NCI-H1694 (cell line): ENCODE measurements at regions not wholly inside any gene's neighbourhood (a gene's known extent, or its start where the extent isn't known, plus 50 kb on each side); places are given as distances from the start of the nearest gene placed in this dataset.
A peak's percentile ranks its signal among the peaks of the same experiment; 100 is the strongest.
"Not testable (repeated sequence)": the region's sequence is repeated elsewhere in the genome, so short reads cannot be mapped to it uniquely, and the experiment has no call there.

ENCODE experiments used
- DNase-seq: peaks from one replicate; lab custom pipeline; 2025; lab: John Stamatoyannopoulos, UW

GRCh38 chr1:96545935-96546656, 175.5 kb upstream of the PTBP2 start:
- no peak for DNase-seq

GRCh38 chr1:96550061-96550460, 171.5 kb upstream of the PTBP2 start:
- no peak for DNase-seq

GRCh38 chr1:96552451-96552850, 169.1 kb upstream of the PTBP2 start:
- no peak for DNase-seq

GRCh38 chr1:96553811-96554210, 167.8 kb upstream of the PTBP2 start:
- DNase-seq = no peak

GRCh38 chr1:96554364-96554763, 167.2 kb upstream of the PTBP2 start:
- no peak for DNase-seq

GRCh38 chr1:96557336-96557735, 164.2 kb upstream of the PTBP2 start:
- no peak for DNase-seq

GRCh38 chr1:96558635-96559034, 162.9 kb upstream of the PTBP2 start:
- DNase-seq = no peak

- no peak for DNase-seq
These were observed 162.4 kb upstream of the PTBP2 start for GRCh38 chr1:96559181-96559580.

- no peak for DNase-seq
These were observed 161.6 kb upstream of the PTBP2 start for GRCh38 chr1:96559707-96560596.

GRCh38 chr1:96562094-96562493, 159.5 kb upstream of the PTBP2 start:
- no peak for DNase-seq

GRCh38 chr1:96564401-96564800, 157.2 kb upstream of the PTBP2 start:
- not testable (repeated sequence) for DNase-seq

- no peak for DNase-seq
These were observed 156.0 kb upstream of the PTBP2 start for GRCh38 chr1:96565546-96565945.

- no peak for DNase-seq
These were observed 152.9 kb upstream of the PTBP2 start for GRCh38 chr1:96568639-96569038.

GRCh38 chr1:96569288-96569687, 152.3 kb upstream of the PTBP2 start:
- no peak for DNase-seq

- no peak for DNase-seq
These were observed 141.9 kb upstream of the PTBP2 start for GRCh38 chr1:96579636-96580035.

- no peak for DNase-seq
These were observed 140.7 kb upstream of the PTBP2 start for GRCh38 chr1:96580920-96581319.

GRCh38 chr1:96581772-96582171, 139.8 kb upstream of the PTBP2 start:
- no peak for DNase-seq

GRCh38 chr1:96583903-96584302, 137.7 kb upstream of the PTBP2 start:
- DNase-seq = no peak

GRCh38 chr1:96587222-96587621, 134.4 kb upstream of the PTBP2 start:
- DNase-seq = no peak

GRCh38 chr1:96588416-96588995, 133.1 kb upstream of the PTBP2 start:
- DNase-seq = no peak

GRCh38 chr1:96595530-96595929, 126.1 kb upstream of the PTBP2 start:
- DNase-seq = not testable (repeated sequence)

- peak; percentile 23 for DNase-seq
These were observed 125.2 kb upstream of the PTBP2 start for GRCh38 chr1:96596226-96596922.
